Stomach (tissue), 4 donors: ENCODE measurements at regions not wholly inside any gene's neighbourhood (a gene's known extent, or its start where the extent isn't known, plus 50 kb on each side); places are given as distances from the start of the nearest gene placed in this dataset.

Source experiments
- EP300 ChIP-seq: sonication (generic); formaldehyde crosslinking; IDR thresholded peaks from one replicate; pipeline ENCODE4 v1.6.1; 2017; ENCODE audit warnings: antibody characterized with exemption
- POLR2A ChIP-seq, 4 donors: fragments of 450-650 bp; IDR thresholded peaks; one replicate each; pipeline ENCODE4 v1.6.1; 2016; ENCODE audit warnings: antibody characterized with exemption in 4 of 4, control low read depth in 2 of 4, mild to moderate bottlenecking in 1 of 4, moderate library complexity in 1 of 4
- POLR2AphosphoS5 ChIP-seq, 3 donors: sonication (generic); formaldehyde crosslinking; IDR thresholded peaks; one replicate each; pipeline ENCODE4 v1.6.1; 2016; ENCODE audit warnings: antibody characterized with exemption in 3 of 3
- TF ChIP-seq, protein P1 (sequence below), 7 experiments: fragments of 450-650 bp in 4 of 7; fragments of 200-600 bp in 3 of 7; sonication (generic) in 3 of 7; IDR thresholded peaks; one replicate each; pipeline ENCODE4 v1.5.1; 2016 to 2019; ENCODE audit warnings: antibody characterized with exemption in 7 of 7, control low read depth in 2 of 7, mild to moderate bottlenecking in 1 of 7

DNA sequence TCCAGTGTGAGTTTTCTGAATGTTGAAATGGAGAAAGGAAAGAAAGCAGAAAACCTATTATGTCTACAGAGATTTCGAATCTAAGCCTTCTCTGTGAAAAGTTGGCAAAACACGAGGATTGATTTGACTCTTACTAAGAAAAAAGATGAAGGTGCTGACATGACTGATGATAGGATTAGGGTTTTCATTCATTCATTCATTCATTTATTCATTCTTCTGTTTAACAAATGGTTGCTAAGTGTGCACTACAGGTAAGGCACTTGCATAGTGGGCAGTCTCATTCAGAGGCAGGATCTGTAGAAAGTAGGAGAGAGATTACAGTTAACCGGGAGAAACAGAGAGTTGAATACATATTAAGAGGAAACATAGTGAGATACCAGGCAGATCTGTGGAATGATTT is 137.1 kb downstream of the ZNF365 start:
- TF ChIP-seq, protein P1, sequence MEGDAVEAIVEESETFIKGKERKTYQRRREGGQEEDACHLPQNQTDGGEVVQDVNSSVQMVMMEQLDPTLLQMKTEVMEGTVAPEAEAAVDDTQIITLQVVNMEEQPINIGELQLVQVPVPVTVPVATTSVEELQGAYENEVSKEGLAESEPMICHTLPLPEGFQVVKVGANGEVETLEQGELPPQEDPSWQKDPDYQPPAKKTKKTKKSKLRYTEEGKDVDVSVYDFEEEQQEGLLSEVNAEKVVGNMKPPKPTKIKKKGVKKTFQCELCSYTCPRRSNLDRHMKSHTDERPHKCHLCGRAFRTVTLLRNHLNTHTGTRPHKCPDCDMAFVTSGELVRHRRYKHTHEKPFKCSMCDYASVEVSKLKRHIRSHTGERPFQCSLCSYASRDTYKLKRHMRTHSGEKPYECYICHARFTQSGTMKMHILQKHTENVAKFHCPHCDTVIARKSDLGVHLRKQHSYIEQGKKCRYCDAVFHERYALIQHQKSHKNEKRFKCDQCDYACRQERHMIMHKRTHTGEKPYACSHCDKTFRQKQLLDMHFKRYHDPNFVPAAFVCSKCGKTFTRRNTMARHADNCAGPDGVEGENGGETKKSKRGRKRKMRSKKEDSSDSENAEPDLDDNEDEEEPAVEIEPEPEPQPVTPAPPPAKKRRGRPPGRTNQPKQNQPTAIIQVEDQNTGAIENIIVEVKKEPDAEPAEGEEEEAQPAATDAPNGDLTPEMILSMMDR (IDR thresholded peaks at IDR 0.05), result no peak
- TF ChIP-seq EP300 (no peak), POLR2A (IDR thresholded peaks at IDR 0.05) (no peak), POLR2AphosphoS5 (IDR thresholded peaks at IDR 0.05) (no peak)
